Occipital lobe (tissue), 1 donor: ENCODE measurements at regions not wholly inside any gene's neighbourhood (a gene's known extent, or its start where the extent isn't known, plus 50 kb on each side); places are given as distances from the start of the nearest gene placed in this dataset.

Experiments
- DNase-seq: peaks from one replicate; lab custom pipeline; 2025; lab: John Stamatoyannopoulos, UW

DNA sequence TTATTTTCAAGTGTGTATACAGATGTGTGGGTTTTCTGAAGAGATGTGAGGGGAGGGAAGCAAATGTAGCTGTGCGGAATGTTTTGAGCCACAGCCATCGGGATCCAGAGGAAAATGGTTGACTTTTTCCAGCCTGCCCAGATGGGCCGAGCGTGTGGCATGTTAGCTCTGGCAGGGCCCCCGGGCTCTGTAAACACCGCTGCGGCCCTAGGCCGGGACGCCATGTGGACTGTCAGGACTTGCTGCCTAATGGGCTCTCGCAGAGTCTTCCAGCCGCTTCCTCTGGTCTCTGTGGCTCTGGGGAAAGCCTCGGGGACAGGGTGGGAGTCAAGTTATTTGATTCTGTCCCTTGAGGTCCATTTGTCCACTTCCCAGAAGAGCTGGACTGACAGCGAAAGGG is 109.6 kb upstream of the PTCH1 start:
- DNase-seq, result no peak

DNA sequence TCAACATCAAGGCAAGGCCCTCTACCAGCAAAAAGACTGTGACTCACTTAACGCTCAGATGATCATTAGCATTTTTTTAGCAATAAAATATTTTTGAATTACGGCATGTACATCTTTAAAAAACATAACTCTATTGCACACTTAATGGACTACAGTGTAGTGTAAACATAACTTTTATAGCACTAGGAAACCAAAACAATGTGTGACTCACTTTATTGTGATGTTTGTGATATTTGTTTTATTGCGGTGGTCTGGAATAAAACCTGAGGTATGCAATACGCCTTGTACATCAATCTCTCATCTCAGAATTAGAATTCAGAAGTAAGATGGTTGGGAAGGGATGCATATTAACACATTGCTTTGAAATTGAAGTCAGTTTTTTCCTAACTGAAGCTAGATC is 106.9 kb upstream of the PTCH1 start:
- DNase-seq, result no peak

DNA sequence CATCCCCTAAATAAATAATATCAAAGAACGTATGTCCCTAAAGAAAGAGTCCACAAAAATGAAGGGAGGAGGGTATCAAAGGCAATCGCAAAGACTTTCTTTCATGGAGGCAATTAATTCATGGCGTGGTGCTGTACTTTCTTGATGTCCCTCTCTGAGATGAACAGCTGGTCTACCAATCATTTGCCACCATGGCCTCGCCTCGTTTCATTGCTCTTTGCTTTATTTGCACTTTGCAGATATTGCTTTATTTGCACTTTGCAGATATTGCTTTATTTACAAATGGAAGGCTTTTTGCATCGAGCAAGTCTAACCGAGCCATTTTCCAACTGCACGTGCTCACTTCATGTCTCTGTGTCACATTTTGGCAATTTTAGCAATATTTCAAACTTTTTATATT is 104.0 kb upstream of the PTCH1 start:
- DNase-seq, result no peak

DNA sequence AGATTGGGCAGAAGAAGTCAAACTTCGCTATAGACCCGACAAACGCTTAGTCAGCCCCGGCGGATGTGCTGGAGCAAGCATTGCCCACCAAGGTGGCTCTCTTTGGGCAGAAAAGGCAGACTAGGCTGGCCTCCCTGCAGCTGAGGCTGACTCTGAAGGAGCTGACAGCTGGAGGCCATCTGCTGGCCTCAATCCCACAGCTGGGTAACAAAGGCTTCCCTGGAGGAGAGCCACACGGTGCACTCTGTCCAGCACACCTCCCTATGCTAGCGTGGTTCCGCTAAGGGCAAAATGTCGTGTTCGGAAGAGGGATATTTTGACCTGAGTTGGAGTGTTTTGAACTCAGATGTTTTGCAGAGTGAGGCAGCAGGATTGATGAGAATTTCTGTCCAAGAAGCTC is 103.5 kb upstream of the PTCH1 start:
- no peak for DNase-seq

GRCh38 chr9:95615246-95615645 is 98.5 kb upstream of the PTCH1 start:
- no peak for DNase-seq

GRCh38 chr9:95613670-95614069 is 96.9 kb upstream of the PTCH1 start:
- no peak for DNase-seq

GRCh38 chr9:95611354-95611753 is 94.6 kb upstream of the PTCH1 start:
- no peak for DNase-seq

DNA sequence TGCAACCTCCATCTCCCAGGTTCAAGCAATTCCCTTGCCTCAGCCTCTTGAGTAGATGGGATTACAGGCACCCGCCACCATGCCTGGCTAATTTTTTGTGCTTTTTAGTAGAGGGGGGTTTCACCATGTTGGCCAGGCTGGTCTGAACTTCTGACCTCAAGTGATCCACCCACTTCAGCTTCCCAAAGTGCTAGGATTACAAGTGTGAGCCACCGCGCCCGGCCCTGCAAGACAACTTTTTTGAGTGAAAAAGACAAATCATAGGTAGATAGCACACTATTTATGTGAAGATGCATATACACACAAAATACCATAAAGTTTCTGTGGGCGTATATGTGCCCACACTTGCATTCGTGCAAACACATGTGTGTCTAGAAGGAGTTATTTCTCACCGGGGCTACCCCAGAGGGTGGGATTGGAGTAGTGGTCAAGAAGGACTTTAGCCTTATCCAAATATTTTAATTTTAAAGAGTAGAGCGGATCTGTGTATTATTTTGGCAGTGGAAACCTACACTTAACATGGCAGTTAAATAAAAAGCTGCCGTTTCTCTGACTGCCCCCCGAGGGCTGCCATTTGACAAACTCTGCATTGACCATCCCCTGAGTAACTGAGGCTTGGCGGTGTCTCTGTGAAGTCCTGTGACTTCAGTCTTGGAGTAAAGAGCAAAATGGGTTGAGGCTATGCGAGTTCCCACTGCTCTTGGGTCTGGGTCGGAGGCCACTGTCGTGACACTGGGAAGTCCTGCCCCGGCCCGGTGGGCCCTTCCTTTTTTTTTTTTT is 93.4 kb upstream of the PTCH1 start:
- DNase-seq, result no peak

DNA sequence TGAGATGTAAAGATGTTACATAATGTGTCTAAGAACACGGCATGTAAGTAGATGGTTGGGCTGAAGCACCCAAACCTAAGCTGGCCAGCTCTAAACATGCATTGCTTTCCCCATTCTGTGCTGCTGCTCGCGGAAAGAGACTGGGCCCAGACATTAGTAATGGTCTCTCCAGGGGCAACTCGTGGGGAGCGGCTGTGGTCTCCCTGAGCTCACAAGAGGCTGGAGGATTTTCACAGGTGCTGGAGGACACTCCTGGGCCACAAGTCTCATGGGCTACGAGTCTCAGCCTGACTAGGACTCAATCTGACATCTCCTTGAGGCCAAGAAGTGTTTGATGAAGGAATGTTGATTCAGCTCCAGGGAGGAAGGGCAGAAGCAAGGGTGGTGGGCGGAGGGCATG is 92.7 kb upstream of the PTCH1 start:
- no peak for DNase-seq

- DNase-seq, result no peak
These were observed 91.6 kb upstream of the PTCH1 start for GRCh38 chr9:95608341-95608740.

DNA sequence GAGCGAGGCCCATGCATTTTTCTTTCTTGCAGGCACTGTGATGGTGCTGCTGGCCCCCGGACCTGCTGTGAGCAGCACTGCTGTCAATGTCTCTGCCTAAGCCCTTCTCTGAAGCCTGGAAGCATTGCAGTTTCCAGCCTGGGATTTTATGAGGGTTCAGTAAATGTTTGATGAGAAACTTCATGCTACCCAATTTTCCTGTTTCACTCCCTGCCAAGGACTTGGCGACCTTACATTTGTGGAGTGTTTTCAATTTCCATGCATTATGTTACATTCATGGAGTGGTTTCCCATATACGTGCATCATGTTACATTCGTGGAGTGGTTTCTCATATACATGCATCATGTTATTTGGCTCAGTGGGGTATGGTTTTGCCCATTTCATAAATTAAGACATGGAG is 90.7 kb upstream of the PTCH1 start:
- DNase-seq, result no peak

DNA sequence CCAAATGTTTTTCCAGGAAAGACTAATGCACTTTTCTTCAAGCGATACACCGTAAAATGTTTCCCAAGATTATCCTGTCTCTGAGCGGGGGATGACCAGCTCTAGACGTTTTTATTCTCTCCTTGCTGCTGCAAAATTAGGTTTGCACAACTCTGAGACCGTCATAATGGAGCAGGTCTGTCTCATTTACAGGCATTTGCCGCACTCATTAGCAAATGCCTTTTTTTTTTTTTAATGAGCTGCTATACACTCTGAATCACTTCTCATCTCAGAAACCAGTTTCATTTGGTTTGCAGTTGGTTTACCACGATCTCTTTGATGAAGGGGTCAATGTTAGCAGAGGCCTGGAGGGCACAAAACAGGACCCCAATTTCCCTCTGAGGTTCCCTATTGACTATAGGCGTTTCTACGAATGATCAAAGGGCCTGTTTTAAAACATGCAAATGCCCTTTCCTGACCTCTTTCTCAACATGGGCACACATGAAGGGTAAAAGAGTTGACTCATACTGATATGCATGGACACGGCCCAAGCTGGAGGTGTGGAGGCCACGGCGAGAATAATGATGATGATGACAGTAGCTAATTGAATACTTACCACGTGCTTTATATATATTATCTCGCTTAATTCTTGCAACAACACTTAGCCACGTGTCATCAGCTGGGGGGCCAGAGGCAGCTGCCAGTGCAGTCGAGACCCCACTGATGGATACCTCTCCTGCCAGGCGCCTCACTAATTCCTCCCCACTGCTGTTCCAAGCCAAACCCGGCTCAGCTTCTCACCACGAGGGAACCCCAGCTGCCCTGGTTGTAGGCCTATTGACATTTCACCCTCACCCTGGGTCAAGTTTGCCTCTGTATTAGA is 89.9 kb upstream of the PTCH1 start:
- DNase-seq, result no peak

- no peak for DNase-seq
These were observed 89.2 kb upstream of the PTCH1 start for GRCh38 chr9:95605816-95606488.

GRCh38 chr9:95605101-95605500 is 88.3 kb upstream of the PTCH1 start:
- DNase-seq, result no peak

DNA sequence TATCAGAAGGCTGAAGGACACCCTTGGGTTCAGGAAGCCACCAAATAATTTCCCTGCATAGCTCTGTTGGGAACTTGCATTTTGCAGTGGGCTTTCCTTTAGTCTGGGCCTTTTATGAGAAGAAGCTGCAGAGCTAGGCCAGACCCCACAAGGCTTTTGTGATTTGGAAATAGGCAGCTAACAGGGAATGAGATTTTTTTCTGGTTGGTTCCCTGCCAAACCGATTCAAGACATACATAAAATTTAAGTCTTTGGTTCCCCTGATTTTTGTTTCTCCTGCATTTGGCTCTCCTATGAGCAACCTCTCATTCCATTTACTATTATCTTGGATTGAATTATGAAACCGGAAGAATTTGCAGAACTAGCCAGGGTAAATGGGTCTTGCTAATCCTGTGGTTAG is 81.5 kb upstream of the PTCH1 start:
- DNase-seq, result no peak

DNA sequence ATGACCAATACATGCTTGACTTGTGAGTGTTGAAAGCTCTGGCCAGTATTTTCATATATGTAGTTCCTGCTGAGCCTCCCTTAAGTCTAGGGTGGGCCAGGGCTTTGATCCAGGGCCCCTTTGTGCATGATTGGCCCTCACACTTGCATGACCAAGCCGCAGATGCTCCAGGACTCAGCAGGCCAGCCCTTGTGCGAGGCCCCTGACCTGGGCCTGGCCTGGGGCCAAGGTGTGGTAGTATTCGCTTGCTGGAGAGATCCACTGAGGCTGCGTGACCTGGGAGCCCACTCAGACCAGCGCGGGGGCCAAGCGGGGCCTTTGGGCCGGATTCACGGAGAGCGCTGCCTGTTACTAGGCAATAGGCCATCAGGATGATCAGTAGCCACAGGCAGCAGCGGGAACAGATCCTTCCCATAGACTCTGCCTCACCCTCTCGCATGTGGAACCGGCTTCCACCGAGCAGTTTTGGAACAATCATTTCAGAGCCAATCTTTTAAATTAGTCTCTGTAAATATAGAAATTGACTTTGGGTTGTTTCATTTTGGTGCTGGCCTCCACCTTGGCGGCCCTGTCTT is 79.0 kb upstream of the PTCH1 start:
- no peak for DNase-seq

GRCh38 chr9:95592931-95593330 is 76.2 kb upstream of the PTCH1 start:
- DNase-seq, result no peak

DNA sequence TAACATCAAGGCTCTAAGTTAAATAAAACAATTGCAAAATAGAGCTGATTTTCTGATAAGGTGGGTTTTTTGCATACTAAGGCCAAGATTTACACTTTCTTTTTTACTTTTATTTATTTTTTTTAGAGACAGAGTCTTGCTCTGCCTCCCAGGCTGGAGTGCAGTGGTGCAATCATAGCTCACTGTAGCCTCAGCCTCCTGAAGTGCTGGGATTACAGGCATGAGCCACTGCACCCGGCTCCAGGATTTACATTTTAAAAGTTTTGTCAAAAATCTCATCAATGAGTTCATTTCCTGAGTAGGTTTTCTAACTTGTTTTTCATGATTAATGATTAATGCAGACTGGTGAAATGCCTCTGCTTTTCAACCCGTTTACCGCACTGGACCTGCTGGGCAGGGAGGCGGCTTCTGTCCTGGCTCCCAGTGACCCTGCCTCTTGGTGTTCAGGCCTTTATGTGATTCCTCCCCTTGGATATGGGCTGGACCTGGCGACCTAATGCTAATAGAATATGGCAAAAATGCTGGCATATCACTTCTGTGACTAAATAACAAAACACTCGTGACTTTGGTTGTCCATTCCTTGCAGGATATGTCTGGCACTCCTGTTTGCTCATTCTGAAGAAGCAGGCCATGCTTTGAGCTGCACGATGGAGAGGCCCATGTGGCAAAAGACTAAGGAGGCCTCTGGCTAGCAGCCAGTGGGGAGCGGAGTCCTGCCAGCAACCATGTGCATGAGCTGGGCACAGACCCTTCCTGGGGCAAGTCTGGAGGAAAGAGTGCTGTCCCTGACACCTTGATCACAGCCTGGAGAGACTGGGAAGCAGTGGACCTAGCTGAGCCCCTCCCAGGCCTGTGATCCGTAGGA is 72.2 kb upstream of the PTCH1 start:
- DNase-seq, result no peak

DNA sequence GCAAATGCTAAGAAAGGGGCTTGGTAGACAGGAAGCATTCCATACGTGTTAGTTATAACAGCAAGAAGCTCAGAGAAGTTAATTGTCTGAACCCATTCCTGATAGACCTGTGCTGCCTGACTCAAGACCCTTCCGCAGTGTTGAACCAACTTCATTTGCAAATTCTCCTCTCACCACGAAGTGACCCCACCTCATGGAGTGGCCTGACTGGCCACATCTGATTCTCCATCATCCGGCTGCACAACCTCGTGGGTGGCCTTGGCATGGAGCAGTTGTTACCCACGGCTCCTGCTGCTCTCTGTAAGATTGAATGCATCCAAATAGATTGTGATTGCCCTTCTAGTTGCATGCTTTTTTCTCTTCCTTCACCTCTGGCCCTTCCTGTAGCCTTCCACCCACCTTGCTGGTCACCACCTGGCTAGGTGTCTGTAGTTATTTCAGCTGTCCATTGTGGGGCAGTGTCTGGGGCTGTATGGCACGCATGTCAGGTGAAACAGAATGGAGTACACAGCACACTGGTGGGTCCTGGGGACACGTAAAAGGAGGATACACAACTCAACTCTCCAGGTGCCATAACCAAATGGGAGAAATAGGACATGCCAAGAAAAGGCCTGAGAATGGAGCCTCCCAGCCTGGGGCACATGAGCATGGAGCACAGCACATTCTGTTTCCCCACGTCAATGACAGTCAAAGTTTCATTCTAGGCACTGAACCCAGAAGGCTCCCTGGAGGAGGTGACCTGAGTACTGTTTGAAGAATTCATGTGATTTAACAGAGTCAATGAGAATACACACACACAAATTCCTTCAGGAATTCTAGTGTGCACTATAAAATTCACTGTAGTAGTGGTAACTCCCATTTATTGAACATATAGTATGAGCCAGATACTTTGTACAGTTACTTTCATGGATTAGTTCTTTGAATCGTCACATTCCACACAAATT is 70.5 kb upstream of the PTCH1 start:
- DNase-seq, result no peak

GRCh38 chr9:95586326-95586725 is 69.6 kb upstream of the PTCH1 start:
- no peak for DNase-seq
